HG03378 (cell line): ENCODE measurements at regions not wholly inside any gene's neighbourhood (a gene's known extent, or its start where the extent isn't known, plus 50 kb on each side); places are given as distances from the start of the nearest gene placed in this dataset.
A peak's percentile ranks its signal among the peaks of the same experiment; 100 is the strongest.
"Not testable (repeated sequence)": the region's sequence is repeated elsewhere in the genome, so short reads cannot be mapped to it uniquely, and the experiment has no call there.

Experiments
- ATAC-seq: cut with Tn5 transposase; IDR thresholded peaks from one replicate; pipeline ENCODE4 v1.9.1; 2021; ENCODE audit warnings: mild to moderate bottlenecking, moderate library complexity; ENCODE audit not compliant: unreplicated experiment

GRCh38 chr6:150681578-150682395, 82.1 kb downstream of the PLEKHG1 start:
- no peak for ATAC-seq

- ATAC-seq, result no peak
These were observed 83.6 kb downstream of the PLEKHG1 start for GRCh38 chr6:150683320-150683719.

- no peak for ATAC-seq
These were observed 84.5 kb downstream of the PLEKHG1 start for GRCh38 chr6:150684161-150684560.

- no peak for ATAC-seq
These were observed 85.2 kb downstream of the PLEKHG1 start for GRCh38 chr6:150684714-150685459.

GRCh38 chr6:150685860-150686259, 86.2 kb downstream of the PLEKHG1 start:
- ATAC-seq, result peak; percentile 56

- no peak for ATAC-seq
These were observed 86.9 kb downstream of the PLEKHG1 start for GRCh38 chr6:150686566-150686965.

GRCh38 chr6:150687508-150687907, 87.8 kb downstream of the PLEKHG1 start:
- ATAC-seq, result no peak

- ATAC-seq, result no peak
These were observed 90.4 kb downstream of the PLEKHG1 start for GRCh38 chr6:150689900-150690590.

- no peak for ATAC-seq
These were observed 91.0 kb downstream of the PLEKHG1 start for GRCh38 chr6:150690681-150691080.

- ATAC-seq, result no peak
These were observed 91.8 kb downstream of the PLEKHG1 start for GRCh38 chr6:150691463-150691862.

GRCh38 chr6:150692604-150693003, 92.9 kb downstream of the PLEKHG1 start:
- peak; percentile 82 for ATAC-seq

GRCh38 chr6:150694889-150695288, 95.2 kb downstream of the PLEKHG1 start:
- ATAC-seq, result no peak

- ATAC-seq, result no peak
These were observed 96.0 kb downstream of the PLEKHG1 start for GRCh38 chr6:150695652-150696051.

- no peak for ATAC-seq
These were observed 96.5 kb downstream of the PLEKHG1 start for GRCh38 chr6:150696190-150696589.

GRCh38 chr6:150696918-150697317, 97.2 kb downstream of the PLEKHG1 start:
- ATAC-seq, result not testable (repeated sequence)

- no peak for ATAC-seq
These were observed 97.8 kb downstream of the PLEKHG1 start for GRCh38 chr6:150697515-150697914.

- ATAC-seq, result no peak
These were observed 98.7 kb downstream of the PLEKHG1 start for GRCh38 chr6:150698391-150698790.

- ATAC-seq, result no peak
These were observed 103.0 kb downstream of the PLEKHG1 start for GRCh38 chr6:150702675-150703074.

- ATAC-seq, result no peak
These were observed 104.9 kb downstream of the PLEKHG1 start for GRCh38 chr6:150704447-150705192.

GRCh38 chr6:150705392-150705791, 105.7 kb downstream of the PLEKHG1 start:
- no peak for ATAC-seq

- ATAC-seq, result no peak
These were observed 110.6 kb downstream of the PLEKHG1 start for GRCh38 chr6:150710236-150710635.
